Fibroblast of pulmonary artery (primary cell): ENCODE measurements at regions not wholly inside any gene's neighbourhood (a gene's known extent, or its start where the extent isn't known, plus 50 kb on each side); places are given as distances from the start of the nearest gene placed in this dataset.
A peak's percentile ranks its signal among the peaks of the same experiment; 100 is the strongest.

Experiments used
- DNase-seq: peaks from one replicate; pipeline ENCODE4 v3.0.0-alpha.2; 2010; ENCODE audit warnings: low read depth
- H3K4me3 ChIP-seq: replicated peaks from 2 replicates; pipeline ENCODE4 v1.5.1; 2011; ENCODE audit warnings: low read depth, mild to moderate bottlenecking, control low read depth, low read length, moderate library complexity
- CTCF ChIP-seq: IDR thresholded peaks from 2 replicates; pipeline ENCODE4 v1.5.1; 2011; ENCODE audit warnings: mild to moderate bottlenecking, control low read depth, low read length, inconsistent platforms; ENCODE audit errors: missing control alignments

GRCh38 chr1:219113261-219113660 is 60.4 kb upstream of the LYPLAL1 start:
- H3K4me3 ChIP-seq: no peak overlapping the region
- DNase-seq: peak; percentile 25
- no peak for TF ChIP-seq CTCF

GRCh38 chr1:219114014-219114413 is 59.7 kb upstream of the LYPLAL1 start:
- TF ChIP-seq CTCF: no peak
- no peak for DNase-seq

GRCh38 chr1:219119839-219120238 is 53.8 kb upstream of the LYPLAL1 start:
- TF ChIP-seq CTCF: no peak
- H3K4me3 ChIP-seq: no peak overlapping the region
- DNase-seq: peak; percentile 41

More at GRCh38 chr1:219114014-219114413, 59.7 kb upstream of the LYPLAL1 start:
- H3K4me3 ChIP-seq: no peak overlapping the region

GRCh38 chr1:219120624-219121544 is 52.8 kb upstream of the LYPLAL1 start:
- no peak for TF ChIP-seq CTCF
- no peak overlapping the region for H3K4me3 ChIP-seq
- peak; percentile 99 for DNase-seq

GRCh38 chr1:219121679-219122078 is 52.0 kb upstream of the LYPLAL1 start:
- no peak overlapping the region for H3K4me3 ChIP-seq
- no peak for TF ChIP-seq CTCF
- peak; percentile 26 for DNase-seq

GRCh38 chr1:219123036-219123435 is 50.6 kb upstream of the LYPLAL1 start:
- TF ChIP-seq CTCF: no peak
- peak; percentile 49 for DNase-seq
- no peak overlapping the region for H3K4me3 ChIP-seq
